Activated T-helper 17 cell treated with anti-CD3 and anti-CD28 coated beads, Interleukin-2, amount 50 U/mL, for 72 hours (primary cell): ENCODE measurements at regions not wholly inside any gene's neighbourhood (a gene's known extent, or its start where the extent isn't known, plus 50 kb on each side); places are given as distances from the start of the nearest gene placed in this dataset.
A peak's percentile ranks its signal among the peaks of the same experiment; 100 is the strongest.

Source experiments
- ATAC-seq: fragments of 150-1000 bp; cut with Tn5 transposase; replicated peaks from 2 replicates; pipeline ENCODE4 v1.10.0; 2021; ENCODE audit warnings: mild to moderate bottlenecking, moderate library complexity
- H3K27ac Mint-ChIP-seq: one replicate; pipeline ENCODE4 v1.8.0; 2022; ENCODE audit warnings: mixed read lengths
- H3K27me3 Mint-ChIP-seq: one replicate; pipeline ENCODE4 v1.8.0; 2022; ENCODE audit warnings: mixed read lengths
- H3K36me3 Mint-ChIP-seq: one replicate; pipeline ENCODE4 v1.8.0; 2022; ENCODE audit warnings: low read depth, mild to moderate bottlenecking, mixed read lengths
- H3K4me1 Mint-ChIP-seq: one replicate; pipeline ENCODE4 v1.8.0; 2022; ENCODE audit warnings: mixed read lengths
- H3K4me3 Mint-ChIP-seq: one replicate; pipeline ENCODE4 v1.8.0; 2022; ENCODE audit warnings: mild to moderate bottlenecking, mixed read lengths
- H3K9me3 Mint-ChIP-seq: one replicate; pipeline ENCODE4 v1.8.0; 2022; ENCODE audit warnings: mixed read lengths

GRCh38 chrY:19354857-19355173 lies 389.7 kb downstream of the KDM5D start:
- no peak overlapping the region for H3K27ac Mint-ChIP-seq
- H3K4me3 Mint-ChIP-seq, result no peak overlapping the region
- no peaks in the 10 kb centered on the region for H3K27me3 Mint-ChIP-seq
- ATAC-seq, result no peak
- no peaks in the 10 kb centered on the region for H3K36me3 Mint-ChIP-seq
- no peaks in the 10 kb centered on the region for H3K9me3 Mint-ChIP-seq
- H3K4me1 Mint-ChIP-seq, result no peaks in the 10 kb centered on the region

- Mint-ChIP-seq H3K4me1 (no peaks in the 10 kb centered on the region), H3K27me3 (no peaks in the 10 kb centered on the region), H3K9me3 (no peaks in the 10 kb centered on the region), H3K4me3 (no peak overlapping the region), H3K36me3 (no peaks in the 10 kb centered on the region), H3K27ac (no peak overlapping the region)
- ATAC-seq, result no peak
Measured at GRCh38 chrY:19354061-19354856, 390.3 kb downstream of the KDM5D start.

GRCh38 chrY:19351616-19352015 lies 392.9 kb downstream of the KDM5D start:
- no peaks in the 10 kb centered on the region for H3K36me3 Mint-ChIP-seq
- no peaks in the 10 kb centered on the region for H3K27me3 Mint-ChIP-seq
- no peak overlapping the region for H3K27ac Mint-ChIP-seq
- ATAC-seq, result no peak
- H3K9me3 Mint-ChIP-seq, result no peaks in the 10 kb centered on the region
- H3K4me3 Mint-ChIP-seq, result no peak overlapping the region
- H3K4me1 Mint-ChIP-seq, result no peaks in the 10 kb centered on the region

GRCh38 chrY:19321701-19322100 lies 422.8 kb downstream of the KDM5D start:
- ATAC-seq, result no peak
- Mint-ChIP-seq H3K27ac (no peak overlapping the region), H3K36me3 (no peaks in the 10 kb centered on the region), H3K27me3 (no peaks in the 10 kb centered on the region), H3K9me3 (peaks cover 3% of the 10 kb centered on the region), H3K4me3 (no peak overlapping the region), H3K4me1 (no peaks in the 10 kb centered on the region)

- Mint-ChIP-seq H3K4me3 (no peak overlapping the region), H3K4me1 (no peaks in the 10 kb centered on the region), H3K27ac (no peak overlapping the region), H3K36me3 (no peaks in the 10 kb centered on the region), H3K27me3 (no peaks in the 10 kb centered on the region), H3K9me3 (peaks cover 3% of the 10 kb centered on the region)
- ATAC-seq, result no peak
Measured at GRCh38 chrY:19319135-19319534, 425.4 kb downstream of the KDM5D start.

- Mint-ChIP-seq H3K9me3 (peaks cover 3% of the 10 kb centered on the region), H3K4me3 (no peak overlapping the region), H3K27ac (no peak overlapping the region), H3K36me3 (no peaks in the 10 kb centered on the region), H3K27me3 (no peaks in the 10 kb centered on the region), H3K4me1 (no peaks in the 10 kb centered on the region)
- no peak for ATAC-seq
Measured at GRCh38 chrY:19317271-19317987, 427.1 kb downstream of the KDM5D start.

- Mint-ChIP-seq H3K36me3 (no peaks in the 10 kb centered on the region), H3K27me3 (no peaks in the 10 kb centered on the region), H3K27ac (no peak overlapping the region), H3K4me3 (no peak overlapping the region), H3K4me1 (no peaks in the 10 kb centered on the region), H3K9me3 (no peaks in the 10 kb centered on the region)
- peak; percentile 42 for ATAC-seq
Measured at GRCh38 chrY:19307627-19308026, 436.9 kb downstream of the KDM5D start.

- Mint-ChIP-seq H3K36me3 (no peaks in the 10 kb centered on the region), H3K4me1 (no peaks in the 10 kb centered on the region), H3K9me3 (no peaks in the 10 kb centered on the region)
Measured at GRCh38 chrY:19303136-19303535, 441.4 kb downstream of the KDM5D start.

GRCh38 chrY:19290925-19291324 lies 453.6 kb downstream of the KDM5D start:
- Mint-ChIP-seq H3K9me3 (no peaks in the 10 kb centered on the region), H3K27ac (no peak overlapping the region), H3K36me3 (no peaks in the 10 kb centered on the region), H3K4me1 (no peaks in the 10 kb centered on the region), H3K27me3 (no peaks in the 10 kb centered on the region), H3K4me3 (no peak overlapping the region)
- ATAC-seq, result no peak

More at GRCh38 chrY:19303136-19303535, 441.4 kb downstream of the KDM5D start:
- no peak overlapping the region for H3K27ac Mint-ChIP-seq
- no peaks in the 10 kb centered on the region for H3K27me3 Mint-ChIP-seq
- ATAC-seq, result no peak
- no peak overlapping the region for H3K4me3 Mint-ChIP-seq

GRCh38 chrY:19274076-19274475 lies 470.4 kb downstream of the KDM5D start:
- Mint-ChIP-seq H3K4me1 (no peaks in the 10 kb centered on the region), H3K36me3 (no peaks in the 10 kb centered on the region), H3K9me3 (no peaks in the 10 kb centered on the region), H3K27ac (no peak overlapping the region), H3K27me3 (peaks cover 3% of the 10 kb centered on the region), H3K4me3 (no peak overlapping the region)
- no peak for ATAC-seq

GRCh38 chrY:19268331-19268730 lies 476.2 kb downstream of the KDM5D start:
- Mint-ChIP-seq H3K9me3 (no peaks in the 10 kb centered on the region), H3K36me3 (no peaks in the 10 kb centered on the region), H3K27ac (no peak overlapping the region), H3K4me1 (no peaks in the 10 kb centered on the region), H3K4me3 (no peak overlapping the region), H3K27me3 (no peaks in the 10 kb centered on the region)
- ATAC-seq, result no peak

- Mint-ChIP-seq H3K36me3 (no peaks in the 10 kb centered on the region), H3K9me3 (no peaks in the 10 kb centered on the region), H3K4me1 (no peaks in the 10 kb centered on the region), H3K27ac (no peak overlapping the region), H3K27me3 (no peaks in the 10 kb centered on the region), H3K4me3 (no peak overlapping the region)
- no peak for ATAC-seq
Measured at GRCh38 chrY:19265404-19265803, 479.1 kb downstream of the KDM5D start.

GRCh38 chrY:19262310-19262709 lies 482.2 kb downstream of the KDM5D start:
- Mint-ChIP-seq H3K4me3 (no peak overlapping the region), H3K27ac (no peak overlapping the region), H3K27me3 (no peaks in the 10 kb centered on the region), H3K4me1 (no peaks in the 10 kb centered on the region), H3K36me3 (no peaks in the 10 kb centered on the region), H3K9me3 (no peaks in the 10 kb centered on the region)
- no peak for ATAC-seq

- H3K27me3 Mint-ChIP-seq, result no peaks in the 10 kb centered on the region
- no peaks in the 10 kb centered on the region for H3K4me1 Mint-ChIP-seq
- no peak overlapping the region for H3K27ac Mint-ChIP-seq
- no peaks in the 10 kb centered on the region for H3K36me3 Mint-ChIP-seq
- no peaks in the 10 kb centered on the region for H3K9me3 Mint-ChIP-seq
- no peak overlapping the region for H3K4me3 Mint-ChIP-seq
- no peak for ATAC-seq
Measured at GRCh38 chrY:19232276-19232994, 458.9 kb upstream of the HSFY2 start.

GRCh38 chrY:19220784-19221183 lies 447.2 kb upstream of the HSFY2 start:
- Mint-ChIP-seq H3K36me3 (no peaks in the 10 kb centered on the region), H3K27ac (no peak overlapping the region), H3K4me1 (no peaks in the 10 kb centered on the region), H3K4me3 (no peak overlapping the region), H3K27me3 (no peaks in the 10 kb centered on the region), H3K9me3 (peaks cover 5% of the 10 kb centered on the region)
- ATAC-seq, result no peak
